ENCODE measurements at regions not wholly inside any gene's neighbourhood (a gene's known extent, or its start where the extent isn't known, plus 50 kb on each side); places are given as distances from the start of the nearest gene placed in this dataset.

- no peak for DNase-seq (ENCODE audit: low read depth, low spot score)
These were observed 1026.7 kb upstream of the ACVR2A start for GRCh38 chr2:146818122-146818521.

- DNase-seq (ENCODE audit: low read depth, low spot score): no peak
These were observed 1027.2 kb upstream of the ACVR2A start for GRCh38 chr2:146817613-146818012.

- no peak for DNase-seq (ENCODE audit: low read depth, low spot score)
These were observed 1029.9 kb upstream of the ACVR2A start for GRCh38 chr2:146814971-146815370.

- no peak for DNase-seq (ENCODE audit: low read depth, low spot score)
These were observed 1037.2 kb upstream of the ACVR2A start for GRCh38 chr2:146807568-146808168.

- DNase-seq (ENCODE audit: low read depth, low spot score): no peak
These were observed 1038.3 kb upstream of the ACVR2A start for GRCh38 chr2:146806364-146807005.

- DNase-seq (ENCODE audit: low read depth, low spot score): no peak
These were observed 1040.5 kb upstream of the ACVR2A start for GRCh38 chr2:146804288-146804687.

GRCh38 chr2:146801886-146802285 lies 1042.9 kb upstream of the ACVR2A start:
- no peak for DNase-seq (ENCODE audit: low read depth, low spot score)

GRCh38 chr2:146786396-146786795 lies 1058.4 kb upstream of the ACVR2A start:
- DNase-seq (ENCODE audit: low read depth, low spot score): no peak

- no peak for DNase-seq (ENCODE audit: low read depth, low spot score)
These were observed 1059.7 kb upstream of the ACVR2A start for GRCh38 chr2:146785101-146785500.

- no peak for DNase-seq (ENCODE audit: low read depth, low spot score)
These were observed 1060.2 kb upstream of the ACVR2A start for GRCh38 chr2:146784602-146785001.

- DNase-seq (ENCODE audit: low read depth, low spot score): no peak
These were observed 1067.6 kb upstream of the ACVR2A start for GRCh38 chr2:146777181-146777580.

GRCh38 chr2:146776596-146776995 lies 1068.2 kb upstream of the ACVR2A start:
- no peak for DNase-seq (ENCODE audit: low read depth, low spot score)

GRCh38 chr2:146771531-146771930 lies 1073.3 kb upstream of the ACVR2A start:
- DNase-seq (ENCODE audit: low read depth, low spot score): no peak

GRCh38 chr2:146764301-146764700 lies 1080.5 kb upstream of the ACVR2A start:
- DNase-seq (ENCODE audit: low read depth, low spot score): no peak

GRCh38 chr2:146762786-146763185 lies 1082.0 kb upstream of the ACVR2A start:
- no peak for DNase-seq (ENCODE audit: low read depth, low spot score)

GRCh38 chr2:146754606-146755005 lies 1090.2 kb upstream of the ACVR2A start:
- no peak for DNase-seq (ENCODE audit: low read depth, low spot score)

- DNase-seq (ENCODE audit: low read depth, low spot score): no peak
These were observed 1096.8 kb upstream of the ACVR2A start for GRCh38 chr2:146748046-146748445.

- DNase-seq (ENCODE audit: low read depth, low spot score): no peak
These were observed 1103.6 kb upstream of the ACVR2A start for GRCh38 chr2:146741260-146741659.

GRCh38 chr2:146734821-146735190 lies 1110.0 kb upstream of the ACVR2A start:
- no peak for DNase-seq (ENCODE audit: low read depth, low spot score)

- DNase-seq (ENCODE audit: low read depth, low spot score): no peak
These were observed 1110.6 kb upstream of the ACVR2A start for GRCh38 chr2:146734042-146734820.

- no peak for DNase-seq (ENCODE audit: low read depth, low spot score)
These were observed 1113.9 kb upstream of the ACVR2A start for GRCh38 chr2:146730882-146731281.

- no peak for DNase-seq (ENCODE audit: low read depth, low spot score)
These were observed 1123.3 kb upstream of the ACVR2A start for GRCh38 chr2:146721486-146721885.

- DNase-seq (ENCODE audit: low read depth, low spot score): no peak
These were observed 1124.7 kb upstream of the ACVR2A start for GRCh38 chr2:146720170-146720569.

Data from activated CD4-positive, CD25-positive, alpha-beta regulatory T cell treated with anti-CD3 and anti-CD28 coated beads, Interleukin-2, amount 50 U/mL, for 16 hours (primary cell).